ENCODE measurements at regions not wholly inside any gene's neighbourhood (a gene's known extent, or its start where the extent isn't known, plus 50 kb on each side); places are given as distances from the start of the nearest gene placed in this dataset.

- no peak for TF ChIP-seq RNF2 (IDR thresholded peaks at IDR 0.05; ENCODE audit: borderline replicate concordance, low read depth, low read length, missing control alignments, poor library complexity, severe bottlenecking)
These were observed 272.1 kb upstream of the DEFB115 start (continued) for GRCh38 chr20:30985386-30985785.

Small RNA genes in the stretch of these regions (small RNA-seq; reads per million reads assigned to genes)
- 10.1 reads per million, percentile 82 among the genes with 10 or more reads in this experiment for gene RNA5SP528 (ENCODE audit: insufficient read depth)

All from H1 (cell line).